Caco-2 (cell line): ENCODE measurements at regions not wholly inside any gene's neighbourhood (a gene's known extent, or its start where the extent isn't known, plus 50 kb on each side); places are given as distances from the start of the nearest gene placed in this dataset.

Experiments used
- BruUV-seq: library from RNA; stranded (reverse); fragments of 400-500 nt; replicated peaks from 2 replicates; lab custom pipeline; 2021; lab: Mats Ljungman, UMichigan
- CTCF ChIA-PET: fragments of 300-600 bp; sonication (Branson Sonifier 250); formaldehyde crosslinking; loops from one replicate; lab custom pipeline; 2022; ENCODE audit warnings: antibody characterized with exemption; lab: Charles Lee
- POLR2A ChIA-PET: fragments of 300-600 bp; sonication (Branson Sonifier 250); formaldehyde crosslinking; loops from one replicate; lab custom pipeline; 2022; ENCODE audit warnings: antibody characterized with exemption; lab: Charles Lee
- DNase-seq, 2 experiments: peaks; one replicate each; pipeline versions ENCODE4 v3.0.0 to v3.0.0-alpha.2; 2020 to 2022
- H3K27me3 ChIP-seq: replicated peaks from 2 replicates; pipeline ENCODE4 v1.6.0; 2011; ENCODE audit warnings: low read length; ENCODE audit not compliant: control insufficient read depth, insufficient read depth
- H3K36me3 ChIP-seq: 2 replicates; pipeline ENCODE4 v1.5.1; 2011; ENCODE audit warnings: low read length; ENCODE audit not compliant: control insufficient read depth, insufficient read depth
- H3K4me1 ChIP-seq: fragments of 250-450 bp; sonication (Bioruptor Pico); 2 replicates; pipeline ENCODE4 v1.5.1; 2020; ENCODE audit warnings: mild to moderate bottlenecking
- H3K4me3 ChIP-seq: 2 replicates; pipeline ENCODE4 v1.5.1; 2011; ENCODE audit warnings: low read depth, mild to moderate bottlenecking, control low read depth, low read length
- H3K9me3 ChIP-seq: fragments of 250-450 bp; sonication (Bioruptor Pico); 2 replicates; pipeline ENCODE4 v1.5.1; 2020; ENCODE audit warnings: mild to moderate bottlenecking, moderate library complexity
- H3K27ac Mint-ChIP-seq: one replicate; pipeline ENCODE4 v1.8.0; 2022; ENCODE audit warnings: mixed read lengths; ENCODE audit not compliant: unreplicated experiment
- H3K27me3 Mint-ChIP-seq: one replicate; pipeline ENCODE4 v1.8.0; 2022; ENCODE audit warnings: mixed read lengths; ENCODE audit not compliant: insufficient read depth, unreplicated experiment
- H3K36me3 Mint-ChIP-seq: one replicate; pipeline ENCODE4 v1.8.0; 2022; ENCODE audit warnings: mild to moderate bottlenecking, mixed read lengths; ENCODE audit not compliant: insufficient read depth, unreplicated experiment
- H3K4me1 Mint-ChIP-seq: one replicate; pipeline ENCODE4 v1.8.0; 2022; ENCODE audit warnings: low read depth, mixed read lengths; ENCODE audit not compliant: unreplicated experiment
- H3K4me3 Mint-ChIP-seq: one replicate; pipeline ENCODE4 v1.8.0; 2022; ENCODE audit warnings: mild to moderate bottlenecking, moderate library complexity, mixed read lengths; ENCODE audit not compliant: unreplicated experiment
- H3K9me3 Mint-ChIP-seq: one replicate; pipeline ENCODE4 v1.8.0; 2022; ENCODE audit warnings: mixed read lengths; ENCODE audit not compliant: unreplicated experiment
- intact Hi-C: fragments of 100-400 bp; cut with micrococcal nuclease; formaldehyde crosslinking; loops from one replicate; pipeline ENCODE4 v1.10.0; 2022; ENCODE audit not compliant: unreplicated experiment
- TF ChIP-seq, protein P1 (sequence below), 2 experiments: fragments of 200-600 bp in 1 of 2; IDR thresholded peaks; 1 replicate in 1 of 2; 2 replicates in 1 of 2; pipeline versions ENCODE4 v1.5.1 to v1.8.0; 2011 to 2022; ENCODE audit warnings: antibody characterized with exemption in 1 of 2, control low read depth in 1 of 2, inconsistent platforms in 1 of 2, low read depth in 1 of 2, low read length in 1 of 2, mild to moderate bottlenecking in 1 of 2, moderate library complexity in 1 of 2; ENCODE audit not compliant: insufficient read depth in 1 of 2, severe bottlenecking in 1 of 2, unreplicated experiment in 1 of 2

GRCh38 chr5:165187815-165188214 lies 1682.4 kb downstream of the MAT2B start:
- intact Hi-C loops, result no loop called here
- no peaks in the 10 kb centered on the region for H3K27me3 ChIP-seq
- no peak overlapping the region for H3K4me3 ChIP-seq
- Mint-ChIP-seq H3K27me3 (peaks cover 2% of the 10 kb centered on the region), H3K27ac (no peak overlapping the region), H3K9me3 (no peaks in the 10 kb centered on the region), H3K36me3 (no peaks in the 10 kb centered on the region), H3K4me1 (no peaks in the 10 kb centered on the region), H3K4me3 (no peak overlapping the region)
- CTCF ChIA-PET, result no interaction called here
- no peaks in the 10 kb centered on the region for H3K36me3 ChIP-seq
- TF ChIP-seq, protein P1, sequence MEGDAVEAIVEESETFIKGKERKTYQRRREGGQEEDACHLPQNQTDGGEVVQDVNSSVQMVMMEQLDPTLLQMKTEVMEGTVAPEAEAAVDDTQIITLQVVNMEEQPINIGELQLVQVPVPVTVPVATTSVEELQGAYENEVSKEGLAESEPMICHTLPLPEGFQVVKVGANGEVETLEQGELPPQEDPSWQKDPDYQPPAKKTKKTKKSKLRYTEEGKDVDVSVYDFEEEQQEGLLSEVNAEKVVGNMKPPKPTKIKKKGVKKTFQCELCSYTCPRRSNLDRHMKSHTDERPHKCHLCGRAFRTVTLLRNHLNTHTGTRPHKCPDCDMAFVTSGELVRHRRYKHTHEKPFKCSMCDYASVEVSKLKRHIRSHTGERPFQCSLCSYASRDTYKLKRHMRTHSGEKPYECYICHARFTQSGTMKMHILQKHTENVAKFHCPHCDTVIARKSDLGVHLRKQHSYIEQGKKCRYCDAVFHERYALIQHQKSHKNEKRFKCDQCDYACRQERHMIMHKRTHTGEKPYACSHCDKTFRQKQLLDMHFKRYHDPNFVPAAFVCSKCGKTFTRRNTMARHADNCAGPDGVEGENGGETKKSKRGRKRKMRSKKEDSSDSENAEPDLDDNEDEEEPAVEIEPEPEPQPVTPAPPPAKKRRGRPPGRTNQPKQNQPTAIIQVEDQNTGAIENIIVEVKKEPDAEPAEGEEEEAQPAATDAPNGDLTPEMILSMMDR (IDR thresholded peaks at IDR 0.05; ENCODE audit: insufficient read depth in 1 of 2, low read depth in 1 of 2, low read length in 1 of 2, severe bottlenecking in 1 of 2, unreplicated experiment in 1 of 2), result no peak
- no peaks in the 10 kb centered on the region for H3K9me3 ChIP-seq
- DNase-seq, result no peak
- no TSS peak for BruUV-seq
- POLR2A ChIA-PET, result no interaction called here
- H3K4me1 ChIP-seq, result no peaks in the 10 kb centered on the region

DNA sequence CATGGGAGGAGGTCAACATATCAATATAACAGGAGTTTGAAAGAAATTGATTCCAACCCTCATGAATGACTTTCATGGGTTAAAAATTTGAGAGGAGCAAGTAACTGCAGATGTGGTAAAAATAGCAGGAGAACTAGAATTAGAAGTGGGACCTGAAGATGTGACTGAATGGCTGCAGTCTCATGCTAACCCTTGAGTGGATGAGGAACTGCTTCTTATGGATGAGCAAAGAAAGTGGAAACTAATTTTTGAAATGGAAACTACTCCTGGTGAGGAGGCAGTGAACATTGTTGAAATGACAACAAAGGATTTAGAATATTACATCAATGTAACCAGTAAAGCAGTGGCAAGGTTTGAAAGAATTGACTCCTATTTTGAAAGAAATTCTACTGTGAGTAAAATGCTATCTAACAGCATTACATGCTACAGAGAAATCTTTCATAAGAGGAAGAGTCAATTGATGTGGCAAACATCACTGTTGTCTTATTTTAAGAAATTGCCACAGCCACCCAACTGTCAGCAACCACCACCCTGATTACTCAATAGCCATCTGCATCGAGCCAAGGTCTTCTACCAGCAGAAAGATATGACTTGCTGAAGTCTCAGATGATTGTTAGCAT lies 1683.2 kb downstream of the MAT2B start:
- H3K27me3 Mint-ChIP-seq, result peaks cover 2% of the 10 kb centered on the region
- H3K36me3 Mint-ChIP-seq, result no peaks in the 10 kb centered on the region
- H3K9me3 ChIP-seq, result no peaks in the 10 kb centered on the region
- intact Hi-C loops, result no loop called here
- H3K4me1 Mint-ChIP-seq, result no peaks in the 10 kb centered on the region
- CTCF ChIA-PET, result no interaction called here
- H3K4me3 ChIP-seq, result no peak overlapping the region
- no peak overlapping the region for H3K4me3 Mint-ChIP-seq
- POLR2A ChIA-PET, result no interaction called here
- H3K9me3 Mint-ChIP-seq, result no peaks in the 10 kb centered on the region
- TF ChIP-seq, protein P1 (IDR thresholded peaks at IDR 0.05; ENCODE audit: insufficient read depth in 1 of 2, low read depth in 1 of 2, low read length in 1 of 2, severe bottlenecking in 1 of 2, unreplicated experiment in 1 of 2), result no peak
- no peaks in the 10 kb centered on the region for H3K4me1 ChIP-seq
- no peaks in the 10 kb centered on the region for H3K36me3 ChIP-seq
- no peak for DNase-seq
- H3K27ac Mint-ChIP-seq, result no peak overlapping the region
- no peaks in the 10 kb centered on the region for H3K27me3 ChIP-seq
- BruUV-seq, result no TSS peak

DNA sequence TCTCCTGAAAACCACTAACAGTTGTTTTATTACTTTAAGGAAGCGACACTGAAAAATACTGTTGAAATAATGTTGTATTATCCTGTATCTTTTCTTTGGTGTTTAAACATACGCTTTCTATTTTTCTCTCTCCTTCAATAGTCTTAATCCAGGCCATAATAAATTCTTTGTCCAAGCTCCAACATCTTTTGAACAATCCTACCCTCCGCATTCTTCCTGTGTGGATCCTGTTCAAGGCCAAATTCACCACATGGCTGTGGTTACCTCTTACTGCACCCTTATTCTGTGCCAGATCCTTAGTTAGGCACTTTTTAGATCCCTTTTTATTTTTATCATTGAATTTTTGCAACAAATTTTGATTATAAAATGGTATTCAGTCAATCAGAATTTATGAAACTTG lies 1691.5 kb downstream of the MAT2B start:
- Mint-ChIP-seq H3K36me3 (no peaks in the 10 kb centered on the region), H3K4me1 (no peaks in the 10 kb centered on the region), H3K4me3 (no peak overlapping the region), H3K9me3 (no peaks in the 10 kb centered on the region), H3K27ac (no peak overlapping the region), H3K27me3 (no peaks in the 10 kb centered on the region)
- no peaks in the 10 kb centered on the region for H3K9me3 ChIP-seq
- no peaks in the 10 kb centered on the region for H3K4me1 ChIP-seq
- no peak for DNase-seq
- ChIA-PET CTCF (no interaction called here), POLR2A (no interaction called here)
- TF ChIP-seq, protein P1 (IDR thresholded peaks at IDR 0.05; ENCODE audit: insufficient read depth in 1 of 2, low read depth in 1 of 2, low read length in 1 of 2, severe bottlenecking in 1 of 2, unreplicated experiment in 1 of 2), result no peak
- no peak overlapping the region for H3K4me3 ChIP-seq
- no TSS peak for BruUV-seq
- intact Hi-C loops, result no loop called here
- H3K36me3 ChIP-seq, result no peaks in the 10 kb centered on the region
- no peaks in the 10 kb centered on the region for H3K27me3 ChIP-seq
